ENCODE measurements at regions not wholly inside any gene's neighbourhood (a gene's known extent, or its start where the extent isn't known, plus 50 kb on each side); places are given as distances from the start of the nearest gene placed in this dataset.

DNA sequence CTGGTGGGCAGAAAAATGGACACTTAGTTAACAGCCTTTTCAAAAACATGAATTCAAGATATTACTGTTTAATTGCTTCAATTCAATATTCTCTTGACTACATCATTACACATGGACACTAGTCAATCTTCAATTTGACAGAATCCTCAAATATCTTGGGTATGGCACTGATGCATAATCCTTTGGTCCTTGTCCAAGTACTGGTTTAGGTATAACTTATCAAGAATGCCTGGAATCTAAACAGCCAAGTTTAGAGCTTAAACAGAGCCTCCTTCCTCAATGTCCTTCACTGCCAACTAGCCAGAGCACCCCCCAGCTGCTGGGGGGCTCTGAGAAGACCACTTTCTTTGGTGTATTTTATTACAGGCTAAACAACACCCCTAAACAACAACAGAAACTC, 61.6 kb upstream of the ERCC6L2 start:
- H3K4me2 ChIP-seq (ENCODE audit: low read depth, low read length) = no peak overlapping the region
- H3K36me3 ChIP-seq (ENCODE audit: control insufficient read depth, insufficient read depth, low read length) = no peaks in the 10 kb centered on the region
- dilution Hi-C loops (cut with HindIII; ENCODE audit: low sequenced_read_pairs, unreplicated experiment) (no loop called here), intact Hi-C loops (cut with micrococcal nuclease) (no loop called here), in situ Hi-C loops (cut with MboI; ENCODE audit: low sequenced_read_pairs) (no loop called here)
- no peak overlapping the region for H2AFZ ChIP-seq (replicated peaks; ENCODE audit: low read length, poor library complexity)
- no peaks in the 10 kb centered on the region; the same call in 1 of the 2 replicates for H3K9me1 ChIP-seq (ENCODE audit: insufficient read depth, low read length)
- H4K91ac ChIP-seq (ENCODE audit: insufficient read depth, low read depth, low read length) = no peak overlapping the region
- H3K79me1 ChIP-seq (ENCODE audit: low read depth in 1 of 2, low read length in 2 of 2) = no peaks in the 10 kb centered on the region
- peaks cover 10% of the 10 kb centered on the region for H3K4me1 ChIP-seq (ENCODE audit: control insufficient read depth, insufficient read depth, low read length)
- no peak overlapping the region for H3K18ac ChIP-seq (ENCODE audit: low read depth, low read length)
- CTCF ChIA-PET = interaction anchor here (0.6 kb wide), 1 partner anchor 392 kb away, joined by 3 read pairs; no protein-coding TSS in a partner anchor
- TF ChIP-seq, protein P1, sequence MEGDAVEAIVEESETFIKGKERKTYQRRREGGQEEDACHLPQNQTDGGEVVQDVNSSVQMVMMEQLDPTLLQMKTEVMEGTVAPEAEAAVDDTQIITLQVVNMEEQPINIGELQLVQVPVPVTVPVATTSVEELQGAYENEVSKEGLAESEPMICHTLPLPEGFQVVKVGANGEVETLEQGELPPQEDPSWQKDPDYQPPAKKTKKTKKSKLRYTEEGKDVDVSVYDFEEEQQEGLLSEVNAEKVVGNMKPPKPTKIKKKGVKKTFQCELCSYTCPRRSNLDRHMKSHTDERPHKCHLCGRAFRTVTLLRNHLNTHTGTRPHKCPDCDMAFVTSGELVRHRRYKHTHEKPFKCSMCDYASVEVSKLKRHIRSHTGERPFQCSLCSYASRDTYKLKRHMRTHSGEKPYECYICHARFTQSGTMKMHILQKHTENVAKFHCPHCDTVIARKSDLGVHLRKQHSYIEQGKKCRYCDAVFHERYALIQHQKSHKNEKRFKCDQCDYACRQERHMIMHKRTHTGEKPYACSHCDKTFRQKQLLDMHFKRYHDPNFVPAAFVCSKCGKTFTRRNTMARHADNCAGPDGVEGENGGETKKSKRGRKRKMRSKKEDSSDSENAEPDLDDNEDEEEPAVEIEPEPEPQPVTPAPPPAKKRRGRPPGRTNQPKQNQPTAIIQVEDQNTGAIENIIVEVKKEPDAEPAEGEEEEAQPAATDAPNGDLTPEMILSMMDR (conservative IDR thresholded peaks at IDR 0.05; ENCODE audit: low read depth, low read length) = no peak
- TF ChIP-seq POLR2A (IDR thresholded peaks at IDR 0.05; ENCODE audit: low read depth, low read length) (no peak), RCOR1 (IDR thresholded peaks at IDR 0.05; ENCODE audit: insufficient replicate concordance, low read length) (no peak), RAD21 (IDR thresholded peaks at IDR 0.05; ENCODE audit: low read length) (no peak), RFX5 (IDR thresholded peaks at IDR 0.05; ENCODE audit: low read depth, low read length) (no peak)
- TF ChIP-seq, protein P2, sequence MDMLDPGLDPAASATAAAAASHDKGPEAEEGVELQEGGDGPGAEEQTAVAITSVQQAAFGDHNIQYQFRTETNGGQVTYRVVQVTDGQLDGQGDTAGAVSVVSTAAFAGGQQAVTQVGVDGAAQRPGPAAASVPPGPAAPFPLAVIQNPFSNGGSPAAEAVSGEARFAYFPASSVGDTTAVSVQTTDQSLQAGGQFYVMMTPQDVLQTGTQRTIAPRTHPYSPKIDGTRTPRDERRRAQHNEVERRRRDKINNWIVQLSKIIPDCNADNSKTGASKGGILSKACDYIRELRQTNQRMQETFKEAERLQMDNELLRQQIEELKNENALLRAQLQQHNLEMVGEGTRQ (IDR thresholded peaks at IDR 0.05; ENCODE audit: low read depth, low read length) = no peak
- H3K23ac ChIP-seq (ENCODE audit: low read depth, low read length) = no peak overlapping the region
- no peak for DNase-seq
- H3K4ac ChIP-seq (ENCODE audit: low read depth, low read length) = no peak overlapping the region
- no peak overlapping the region for H3K27ac ChIP-seq (ENCODE audit: insufficient read depth, low read length)
- H2BK120ac ChIP-seq (ENCODE audit: low read depth, low read length) = peak overlapping the region; percentile 45
- no peak overlapping the region for H2AK9ac ChIP-seq (replicated peaks; ENCODE audit: low read depth, low read length, poor library complexity)
- H2AK5ac ChIP-seq (ENCODE audit: low read depth, low read length) = no peak overlapping the region
- 0 out of 2 replicates have a peak, but pooled peaks cover 2% of the 10 kb centered on the region for H3K9me3 ChIP-seq (ENCODE audit: control insufficient read depth, insufficient read depth, low read length)
- no peak overlapping the region for H3K14ac ChIP-seq (replicated peaks; ENCODE audit: low read depth, low read length)
- no peak overlapping the region for H3K56ac ChIP-seq (ENCODE audit: extremely low read depth, insufficient read depth, low read length)
- H4K20me1 ChIP-seq (ENCODE audit: insufficient read depth, low read length) = no peaks in the 10 kb centered on the region
- H3K4me3 ChIP-seq (ENCODE audit: insufficient read depth, low read depth, low read length) = no peak overlapping the region
- no TSS peak for BruUV-seq (replicated peaks)
- H3K27me3 ChIP-seq (ENCODE audit: control insufficient read depth, insufficient read depth, low read length) = peaks cover 7% of the 10 kb centered on the region; the same call in 1 of the 2 replicates
- H2BK15ac ChIP-seq (ENCODE audit: low read depth, low read length) = no peak overlapping the region
- no peak overlapping the region for H4K5ac ChIP-seq (ENCODE audit: low read depth, low read length)
- H2BK20ac ChIP-seq (ENCODE audit: low read depth, low read length) = peak overlapping the region; percentile 37; the same call in 1 of the 2 replicates
- peak; percentile 50 for ATAC-seq (ENCODE audit: low read depth)
- no peak overlapping the region for H4K8ac ChIP-seq (ENCODE audit: low read depth in 2 of 2, low read length in 2 of 2)
- H2BK5ac ChIP-seq (ENCODE audit: low read depth, low read length, poor library complexity, severe bottlenecking) = no peak overlapping the region
- POLR2A ChIA-PET (ENCODE audit: unreplicated experiment) = interaction anchor here (0.6 kb wide), 1 partner anchor 20 kb away, joined by 3 read pairs; no protein-coding TSS in a partner anchor
- no peak overlapping the region for H3K9ac ChIP-seq (ENCODE audit: low read depth, low read length)
